ENCODE measurements at regions not wholly inside any gene's neighbourhood (a gene's known extent, or its start where the extent isn't known, plus 50 kb on each side); places are given as distances from the start of the nearest gene placed in this dataset.

DNA sequence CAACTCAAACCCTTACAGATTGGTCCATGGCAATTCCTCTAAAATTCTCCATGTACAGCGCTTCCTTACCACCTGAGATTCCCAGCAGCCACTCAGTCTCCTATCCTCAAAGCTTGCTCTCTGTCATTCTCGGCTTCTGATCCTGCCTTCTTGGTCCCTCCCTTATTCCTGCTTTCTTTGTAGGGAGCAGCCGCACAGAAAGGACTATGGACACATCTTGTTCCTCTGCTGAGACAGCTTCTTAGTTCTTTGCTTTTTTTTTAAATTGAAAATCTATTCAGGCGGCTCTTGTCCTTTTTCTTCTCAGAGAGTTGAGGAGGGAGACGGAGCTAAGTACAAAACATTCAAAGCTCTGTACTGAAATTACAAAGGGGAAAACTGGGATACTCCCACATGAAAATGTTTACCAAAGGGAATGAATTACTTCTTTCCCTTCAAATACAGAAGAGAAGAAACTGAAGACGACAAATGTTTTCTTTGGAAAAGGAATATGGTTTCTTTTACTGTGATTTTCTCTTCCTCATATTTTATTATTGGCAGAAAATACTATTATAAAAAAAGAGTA lies 285.1 kb downstream of the IL20RB start:
- H3K36me3 ChIP-seq (replicated peaks in 1 of 2; ENCODE audit: control insufficient read depth in 1 of 2, insufficient read depth in 2 of 2, low read length in 2 of 2), result no peaks in the 10 kb centered on the region
- H4K20me1 ChIP-seq (ENCODE audit: insufficient read depth, low read length), result no peaks in the 10 kb centered on the region
- intact Hi-C loops (cut with micrococcal nuclease), result no loop called here
- Mint-ChIP-seq H3K4me3 (no peak overlapping the region), H3K27me3 (ENCODE audit: low read depth in 3 of 3) (peaks cover 1 to 4% (median 2%) of the 10 kb centered on the region in 3 donors), H3K36me3 (no peaks in the 10 kb centered on the region), H3K4me1 (no peaks in the 10 kb centered on the region), H3K9me3 (peaks cover 0 to 3% (median 0%) of the 10 kb centered on the region in 7 donors), H3K27ac (no peak overlapping the region)
- H3K9ac ChIP-seq (ENCODE audit: insufficient read depth, low read length, poor library complexity, severe bottlenecking), result no peak overlapping the region
- peaks cover 0 to under 1% of the 10 kb centered on the region in 2 donors for H3K9me3 ChIP-seq (replicated peaks in 1 of 2; ENCODE audit: control insufficient read depth in 1 of 2, insufficient read depth in 1 of 2, low read length in 2 of 2)
- H3K27me3 ChIP-seq (ENCODE audit: control insufficient read depth in 2 of 2, insufficient read depth in 2 of 2, low read length in 2 of 2), result no peaks in the 10 kb centered on the region
- H3K4me1 ChIP-seq (ENCODE audit: control insufficient read depth in 1 of 2, insufficient read depth in 2 of 2, low read length in 2 of 2), result no peaks in the 10 kb centered on the region
- H3K27ac ChIP-seq (ENCODE audit: low read depth in 1 of 2, low read length in 2 of 2), result no peak overlapping the region
- no peak overlapping the region for H3K4me2 ChIP-seq (replicated peaks; ENCODE audit: extremely low read depth, low read length, poor library complexity, severe bottlenecking)
- H3K79me2 ChIP-seq (ENCODE audit: insufficient read depth, low read length), result no peaks in the 10 kb centered on the region
- DNase-seq, result no peak
- H3K4me3 ChIP-seq (replicated peaks in 1 of 3; ENCODE audit: low read depth in 2 of 3, low read length in 3 of 3), result no peak overlapping the region
- 72% methylated on average over 3 of the region's 6 CpGs for WGBS (ENCODE audit: insufficient coverage)
- TF ChIP-seq, protein P1, sequence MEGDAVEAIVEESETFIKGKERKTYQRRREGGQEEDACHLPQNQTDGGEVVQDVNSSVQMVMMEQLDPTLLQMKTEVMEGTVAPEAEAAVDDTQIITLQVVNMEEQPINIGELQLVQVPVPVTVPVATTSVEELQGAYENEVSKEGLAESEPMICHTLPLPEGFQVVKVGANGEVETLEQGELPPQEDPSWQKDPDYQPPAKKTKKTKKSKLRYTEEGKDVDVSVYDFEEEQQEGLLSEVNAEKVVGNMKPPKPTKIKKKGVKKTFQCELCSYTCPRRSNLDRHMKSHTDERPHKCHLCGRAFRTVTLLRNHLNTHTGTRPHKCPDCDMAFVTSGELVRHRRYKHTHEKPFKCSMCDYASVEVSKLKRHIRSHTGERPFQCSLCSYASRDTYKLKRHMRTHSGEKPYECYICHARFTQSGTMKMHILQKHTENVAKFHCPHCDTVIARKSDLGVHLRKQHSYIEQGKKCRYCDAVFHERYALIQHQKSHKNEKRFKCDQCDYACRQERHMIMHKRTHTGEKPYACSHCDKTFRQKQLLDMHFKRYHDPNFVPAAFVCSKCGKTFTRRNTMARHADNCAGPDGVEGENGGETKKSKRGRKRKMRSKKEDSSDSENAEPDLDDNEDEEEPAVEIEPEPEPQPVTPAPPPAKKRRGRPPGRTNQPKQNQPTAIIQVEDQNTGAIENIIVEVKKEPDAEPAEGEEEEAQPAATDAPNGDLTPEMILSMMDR (IDR thresholded peaks at IDR 0.05), result no peak
- no peak overlapping the region for H2AFZ ChIP-seq (ENCODE audit: insufficient read depth, low read depth, low read length, poor library complexity, severe bottlenecking)

DNA sequence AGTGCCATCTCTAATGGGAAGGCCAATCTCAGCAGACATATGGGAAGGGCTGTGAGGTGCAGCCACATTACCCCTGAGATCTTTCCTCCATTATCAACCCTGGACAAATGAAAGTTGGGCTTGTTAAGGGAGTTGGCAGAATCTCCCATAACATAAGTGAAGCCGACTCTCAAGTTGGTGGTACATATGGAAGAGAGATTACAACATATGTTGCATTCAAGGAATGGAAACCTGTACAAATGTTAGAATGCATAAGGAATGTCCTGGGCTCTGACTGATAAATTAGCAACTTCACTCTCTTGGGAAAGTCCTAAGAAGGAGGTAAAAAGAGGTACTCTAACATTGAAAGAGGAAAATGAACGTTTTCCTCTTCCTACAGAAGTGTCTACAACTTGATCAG lies 288.7 kb downstream of the IL20RB start:
- no peaks in the 10 kb centered on the region for H4K20me1 ChIP-seq (ENCODE audit: insufficient read depth, low read length)
- H3K36me3 ChIP-seq (replicated peaks in 1 of 2; ENCODE audit: control insufficient read depth in 1 of 2, insufficient read depth in 2 of 2, low read length in 2 of 2), result no peaks in the 10 kb centered on the region
- H3K27me3 ChIP-seq (ENCODE audit: control insufficient read depth in 2 of 2, insufficient read depth in 2 of 2, low read length in 2 of 2), result no peaks in the 10 kb centered on the region
- no peak overlapping the region for H3K4me3 ChIP-seq (replicated peaks in 1 of 3; ENCODE audit: low read depth in 2 of 3, low read length in 3 of 3)
- intact Hi-C loops (cut with micrococcal nuclease), result no loop called here
- no peak for DNase-seq
- H3K4me2 ChIP-seq (replicated peaks; ENCODE audit: extremely low read depth, low read length, poor library complexity, severe bottlenecking), result no peak overlapping the region
- no peak overlapping the region for H3K4me3 Mint-ChIP-seq
- peaks cover 12 to 15% of the 10 kb centered on the region in 2 donors for H3K9me3 ChIP-seq (replicated peaks in 1 of 2; ENCODE audit: control insufficient read depth in 1 of 2, insufficient read depth in 1 of 2, low read length in 2 of 2)
- peaks cover 0 to 12% (median 6%) of the 10 kb centered on the region in 7 donors for H3K9me3 Mint-ChIP-seq
- no peaks in the 10 kb centered on the region for H3K4me1 Mint-ChIP-seq
- TF ChIP-seq, protein P1 (IDR thresholded peaks at IDR 0.05), result no peak
- no CpG with 5 or more reads among the region's 2 CpGs for WGBS (ENCODE audit: insufficient coverage)
- H3K79me2 ChIP-seq (ENCODE audit: insufficient read depth, low read length), result no peaks in the 10 kb centered on the region
- H3K9ac ChIP-seq (ENCODE audit: insufficient read depth, low read length, poor library complexity, severe bottlenecking), result no peak overlapping the region
- H3K27ac Mint-ChIP-seq, result no peak overlapping the region
- H3K27ac ChIP-seq (ENCODE audit: low read depth in 1 of 2, low read length in 2 of 2), result no peak overlapping the region
- H3K36me3 Mint-ChIP-seq, result no peaks in the 10 kb centered on the region
- no peak overlapping the region for H2AFZ ChIP-seq (ENCODE audit: insufficient read depth, low read depth, low read length, poor library complexity, severe bottlenecking)
- peaks cover 0 to 3% (median 2%) of the 10 kb centered on the region in 3 donors for H3K27me3 Mint-ChIP-seq (ENCODE audit: low read depth in 3 of 3)
- no peaks in the 10 kb centered on the region for H3K4me1 ChIP-seq (ENCODE audit: control insufficient read depth in 1 of 2, insufficient read depth in 2 of 2, low read length in 2 of 2)

Data from CD14-positive monocyte (primary cell).